GM23338 (cell line): ENCODE measurements at regions not wholly inside any gene's neighbourhood (a gene's known extent, or its start where the extent isn't known, plus 50 kb on each side); places are given as distances from the start of the nearest gene placed in this dataset.

Experiments used
- EZH2 ChIP-seq: fragments of 200-600 bp; sonication (generic); IDR thresholded peaks from one replicate; pipeline ENCODE4 v1.8.0; 2017; ENCODE audit warnings: antibody characterized with exemption, mild to moderate bottlenecking, low read depth; ENCODE audit not compliant: unreplicated experiment
- EZH2phosphoT487 ChIP-seq: fragments of 200-600 bp; sonication (generic); IDR thresholded peaks from one replicate; pipeline ENCODE4 v1.8.1; 2018; ENCODE audit warnings: antibody characterized with exemption; ENCODE audit not compliant: unreplicated experiment
- POLR2AphosphoS5 ChIP-seq: IDR thresholded peaks from 2 replicates; pipeline ENCODE4 v1.6.1; 2016; ENCODE audit warnings: antibody characterized with exemption, low read depth
- TF ChIP-seq, protein P1 (sequence below), 2 experiments: fragments of 200-600 bp in 1 of 2; sonication (generic) in 1 of 2; conservative IDR thresholded peaks; 2 replicates each; pipeline versions ENCODE4 v1.5.1 to v1.6.1; 2016 to 2017; ENCODE audit warnings: antibody characterized with exemption in 2 of 2, low read depth in 2 of 2, mild to moderate bottlenecking in 2 of 2, moderate library complexity in 1 of 2
- TF ChIP-seq, protein P2 (sequence below): IDR thresholded peaks from one replicate; pipeline ENCODE4 v1.6.1; 2018; ENCODE audit warnings: antibody characterized with exemption; ENCODE audit not compliant: unreplicated experiment

DNA sequence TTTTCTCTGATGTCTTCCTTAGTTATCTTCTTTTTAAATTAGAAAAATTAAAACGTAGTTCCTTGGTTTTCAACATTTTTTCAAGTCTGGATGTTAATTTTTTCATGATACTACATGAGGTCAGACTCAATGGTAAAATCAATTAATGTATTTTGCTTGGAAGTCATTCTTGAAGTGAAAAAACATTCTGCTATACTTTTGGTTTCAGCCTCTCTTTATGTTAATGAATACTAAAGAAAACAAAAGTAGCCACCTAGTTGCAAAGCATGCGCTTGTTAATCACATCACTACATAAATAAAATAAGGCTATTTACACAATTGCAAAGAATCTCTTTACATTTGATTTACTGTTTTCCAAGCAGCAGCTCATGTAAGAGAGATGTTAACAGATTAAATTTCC is 170.4 kb downstream of the LIPI start:
- TF ChIP-seq, protein P1, sequence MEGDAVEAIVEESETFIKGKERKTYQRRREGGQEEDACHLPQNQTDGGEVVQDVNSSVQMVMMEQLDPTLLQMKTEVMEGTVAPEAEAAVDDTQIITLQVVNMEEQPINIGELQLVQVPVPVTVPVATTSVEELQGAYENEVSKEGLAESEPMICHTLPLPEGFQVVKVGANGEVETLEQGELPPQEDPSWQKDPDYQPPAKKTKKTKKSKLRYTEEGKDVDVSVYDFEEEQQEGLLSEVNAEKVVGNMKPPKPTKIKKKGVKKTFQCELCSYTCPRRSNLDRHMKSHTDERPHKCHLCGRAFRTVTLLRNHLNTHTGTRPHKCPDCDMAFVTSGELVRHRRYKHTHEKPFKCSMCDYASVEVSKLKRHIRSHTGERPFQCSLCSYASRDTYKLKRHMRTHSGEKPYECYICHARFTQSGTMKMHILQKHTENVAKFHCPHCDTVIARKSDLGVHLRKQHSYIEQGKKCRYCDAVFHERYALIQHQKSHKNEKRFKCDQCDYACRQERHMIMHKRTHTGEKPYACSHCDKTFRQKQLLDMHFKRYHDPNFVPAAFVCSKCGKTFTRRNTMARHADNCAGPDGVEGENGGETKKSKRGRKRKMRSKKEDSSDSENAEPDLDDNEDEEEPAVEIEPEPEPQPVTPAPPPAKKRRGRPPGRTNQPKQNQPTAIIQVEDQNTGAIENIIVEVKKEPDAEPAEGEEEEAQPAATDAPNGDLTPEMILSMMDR (conservative IDR thresholded peaks at IDR 0.05; ENCODE audit: low read depth in 2 of 2) = no peak
- TF ChIP-seq EZH2 = no peak
- no peak for TF ChIP-seq EZH2phosphoT487
- TF ChIP-seq POLR2AphosphoS5 = no peak
- TF ChIP-seq, protein P2, sequence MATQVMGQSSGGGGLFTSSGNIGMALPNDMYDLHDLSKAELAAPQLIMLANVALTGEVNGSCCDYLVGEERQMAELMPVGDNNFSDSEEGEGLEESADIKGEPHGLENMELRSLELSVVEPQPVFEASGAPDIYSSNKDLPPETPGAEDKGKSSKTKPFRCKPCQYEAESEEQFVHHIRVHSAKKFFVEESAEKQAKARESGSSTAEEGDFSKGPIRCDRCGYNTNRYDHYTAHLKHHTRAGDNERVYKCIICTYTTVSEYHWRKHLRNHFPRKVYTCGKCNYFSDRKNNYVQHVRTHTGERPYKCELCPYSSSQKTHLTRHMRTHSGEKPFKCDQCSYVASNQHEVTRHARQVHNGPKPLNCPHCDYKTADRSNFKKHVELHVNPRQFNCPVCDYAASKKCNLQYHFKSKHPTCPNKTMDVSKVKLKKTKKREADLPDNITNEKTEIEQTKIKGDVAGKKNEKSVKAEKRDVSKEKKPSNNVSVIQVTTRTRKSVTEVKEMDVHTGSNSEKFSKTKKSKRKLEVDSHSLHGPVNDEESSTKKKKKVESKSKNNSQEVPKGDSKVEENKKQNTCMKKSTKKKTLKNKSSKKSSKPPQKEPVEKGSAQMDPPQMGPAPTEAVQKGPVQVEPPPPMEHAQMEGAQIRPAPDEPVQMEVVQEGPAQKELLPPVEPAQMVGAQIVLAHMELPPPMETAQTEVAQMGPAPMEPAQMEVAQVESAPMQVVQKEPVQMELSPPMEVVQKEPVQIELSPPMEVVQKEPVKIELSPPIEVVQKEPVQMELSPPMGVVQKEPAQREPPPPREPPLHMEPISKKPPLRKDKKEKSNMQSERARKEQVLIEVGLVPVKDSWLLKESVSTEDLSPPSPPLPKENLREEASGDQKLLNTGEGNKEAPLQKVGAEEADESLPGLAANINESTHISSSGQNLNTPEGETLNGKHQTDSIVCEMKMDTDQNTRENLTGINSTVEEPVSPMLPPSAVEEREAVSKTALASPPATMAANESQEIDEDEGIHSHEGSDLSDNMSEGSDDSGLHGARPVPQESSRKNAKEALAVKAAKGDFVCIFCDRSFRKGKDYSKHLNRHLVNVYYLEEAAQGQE = no peak
